PFSK-1 (cell line): ENCODE measurements at regions not wholly inside any gene's neighbourhood (a gene's known extent, or its start where the extent isn't known, plus 50 kb on each side); places are given as distances from the start of the nearest gene placed in this dataset.

Experiments used
- POLR2AphosphoS5 ChIP-seq: IDR thresholded peaks from 2 replicates; pipeline ENCODE4 v1.6.1; 2012; ENCODE audit warnings: low read depth, mild to moderate bottlenecking, control low read depth, low read length, moderate library complexity
- REST ChIP-seq, 2 experiments: IDR thresholded peaks; 2 replicates each; pipeline versions ENCODE4 v1.6.1 to v1.8.0; 2011 to 2012; ENCODE audit warnings: low read depth in 2 of 2, low read length in 2 of 2, control low read depth in 1 of 2, inconsistent platforms in 1 of 2, mild to moderate bottlenecking in 1 of 2, moderate library complexity in 1 of 2; ENCODE audit not compliant: insufficient read depth in 1 of 2
- TAF1 ChIP-seq: IDR thresholded peaks from 2 replicates; pipeline ENCODE4 v1.6.1; 2012; ENCODE audit warnings: low read length, control low read depth, borderline replicate concordance; ENCODE audit not compliant: insufficient read depth

GRCh38 chr20:40435146-40435895, 253.7 kb downstream of the MAFB start:
- no peak for TF ChIP-seq POLR2AphosphoS5
- no peak for TF ChIP-seq REST (IDR thresholded peaks at IDR 0.05; ENCODE audit: insufficient read depth in 1 of 2, low read depth in 2 of 2, low read length in 2 of 2)
- no peak for TF ChIP-seq TAF1
